Activated CD4-positive, alpha-beta T cell treated with anti-CD3 and anti-CD28 coated beads, Interleukin-2, amount 50 U/mL, for 1 hour (primary cell): ENCODE measurements at regions not wholly inside any gene's neighbourhood (a gene's known extent, or its start where the extent isn't known, plus 50 kb on each side); places are given as distances from the start of the nearest gene placed in this dataset.
"Not testable (repeated sequence)": the region's sequence is repeated elsewhere in the genome, so short reads cannot be mapped to it uniquely, and the experiment has no call there.

Experiments
- DNase-seq: peaks from one replicate; pipeline ENCODE4 v3.0.0-alpha.2; 2020

DNA sequence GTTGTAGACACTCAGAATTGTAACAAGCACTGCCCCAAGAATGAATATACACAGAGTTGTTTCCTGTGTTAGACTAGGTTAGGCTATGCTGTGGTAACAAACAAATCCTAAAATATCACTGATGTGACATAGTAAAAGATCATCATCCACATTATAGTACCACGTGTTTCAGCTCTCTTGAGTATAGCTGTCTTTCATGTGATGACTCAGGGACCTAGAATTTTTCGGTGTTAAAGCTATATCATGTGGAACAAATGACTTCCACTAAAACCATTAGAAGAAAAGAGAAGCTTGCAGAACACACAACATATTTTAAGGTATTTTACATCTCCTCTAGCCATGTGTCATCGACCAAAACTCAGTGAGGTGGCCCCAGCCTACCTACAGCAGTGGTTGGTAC lies 307.9 kb upstream of the RBMS3 start:
- no peak for DNase-seq

DNA sequence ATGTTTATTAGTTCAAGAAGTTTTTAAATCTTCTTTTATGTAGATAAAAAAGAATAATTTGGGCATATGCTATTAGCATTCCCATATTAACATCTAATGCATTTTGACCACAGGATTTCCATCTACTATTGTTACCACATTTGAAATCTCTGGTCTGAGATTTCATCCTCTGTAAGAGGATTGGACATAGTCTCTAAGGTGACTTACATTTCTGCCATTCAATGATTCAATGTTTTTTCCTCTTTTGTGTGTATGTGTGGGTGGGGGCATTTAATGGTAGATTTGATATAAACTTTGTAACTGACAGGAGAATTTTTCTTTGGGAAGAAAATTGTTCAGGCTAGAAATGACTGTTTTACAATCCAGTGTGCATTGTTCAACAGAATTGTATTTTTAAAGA lies 307.3 kb upstream of the RBMS3 start:
- DNase-seq = no peak

DNA sequence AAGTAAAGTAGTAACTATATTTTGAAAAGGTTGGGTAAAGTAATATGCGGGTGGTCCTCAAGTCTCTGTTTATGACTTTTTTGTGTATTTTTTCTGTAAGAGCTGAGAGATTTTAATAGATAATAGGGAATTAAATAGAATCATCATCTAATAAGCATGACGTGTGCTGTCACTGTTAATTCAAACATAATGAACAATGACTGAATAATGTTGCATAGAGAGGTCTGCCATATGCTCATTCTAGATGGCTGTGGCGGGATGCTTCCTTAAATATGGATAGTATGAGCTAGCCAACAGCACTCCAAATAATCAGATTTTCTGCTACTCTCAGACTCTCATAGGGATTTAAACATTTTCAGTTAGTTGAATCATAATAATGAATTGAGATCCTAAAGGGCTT lies 302.8 kb upstream of the RBMS3 start:
- no peak for DNase-seq

DNA sequence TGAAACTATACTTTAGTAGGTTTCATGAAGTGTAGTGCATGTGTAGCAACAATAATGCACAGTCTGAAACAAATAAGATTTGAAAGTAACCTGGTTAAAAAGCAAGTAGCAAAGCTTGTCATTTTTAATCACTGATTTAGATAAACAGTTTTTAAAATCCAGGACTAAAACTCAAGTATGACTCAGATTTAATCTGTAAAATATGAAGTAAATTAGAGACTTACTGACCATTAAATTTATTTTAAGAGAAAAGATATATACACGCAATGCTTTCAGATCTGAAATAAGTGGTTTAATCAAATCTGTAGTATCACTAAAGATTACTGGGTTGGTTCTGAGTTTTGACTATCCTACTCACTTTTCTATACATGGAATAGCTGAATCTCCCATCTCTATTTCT lies 300.7 kb upstream of the RBMS3 start:
- no peak for DNase-seq

DNA sequence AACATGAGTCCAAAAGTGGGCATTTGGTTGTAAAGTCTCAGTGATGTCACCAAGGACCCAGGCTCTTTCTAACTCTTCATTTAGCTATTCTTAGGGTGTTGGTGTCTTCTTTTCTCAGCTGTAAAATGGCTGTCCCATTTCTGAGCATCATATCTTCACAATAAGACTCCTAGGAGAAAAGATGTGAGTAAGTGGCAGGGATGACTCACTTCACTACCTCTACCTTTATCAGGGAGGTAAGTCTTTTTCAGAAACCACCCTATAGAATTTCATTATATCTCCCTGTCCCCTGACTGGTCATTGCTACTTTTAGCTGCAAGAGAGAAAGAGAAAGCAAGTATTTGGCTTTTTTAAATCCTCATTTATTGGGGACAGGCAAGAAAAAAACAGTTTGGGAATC lies 300.2 kb upstream of the RBMS3 start:
- no peak for DNase-seq

DNA sequence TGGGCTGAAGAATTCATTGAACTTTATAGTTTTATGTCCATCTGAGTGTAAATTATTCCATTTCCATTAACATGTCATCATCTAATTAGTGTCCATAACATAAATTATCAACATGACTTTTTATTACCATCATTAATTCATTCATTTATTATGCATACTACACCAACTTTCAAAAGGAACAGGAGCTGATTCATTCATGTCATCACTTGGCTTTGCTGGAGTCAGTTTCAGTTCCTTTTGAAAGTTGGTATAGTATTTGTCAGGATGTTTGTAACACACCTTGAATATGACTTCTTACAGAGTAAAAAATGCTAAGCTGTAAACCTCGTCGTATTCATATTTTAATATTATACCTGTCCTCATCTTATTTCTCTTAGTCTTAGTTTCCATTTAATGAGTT lies 298.0 kb upstream of the RBMS3 start:
- DNase-seq = no peak

DNA sequence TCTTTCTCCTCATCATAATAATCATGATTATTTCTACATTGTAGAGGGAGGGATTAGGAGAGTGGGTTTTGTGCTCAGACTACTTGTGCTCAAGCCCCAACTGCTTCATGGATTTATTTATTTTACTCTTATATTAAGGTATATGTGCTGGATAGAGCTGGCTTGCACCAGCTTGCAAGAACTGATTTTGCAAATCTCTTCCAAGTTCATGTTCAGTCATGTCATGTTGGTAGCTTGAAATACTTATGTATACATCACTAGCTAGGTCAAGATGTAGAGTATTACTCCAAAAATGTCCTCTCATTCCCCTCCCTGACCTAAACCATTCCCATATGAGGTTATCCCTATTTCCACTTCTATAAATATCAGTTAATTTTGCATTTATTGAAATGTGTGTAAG lies 293.9 kb upstream of the RBMS3 start:
- no peak for DNase-seq

DNA sequence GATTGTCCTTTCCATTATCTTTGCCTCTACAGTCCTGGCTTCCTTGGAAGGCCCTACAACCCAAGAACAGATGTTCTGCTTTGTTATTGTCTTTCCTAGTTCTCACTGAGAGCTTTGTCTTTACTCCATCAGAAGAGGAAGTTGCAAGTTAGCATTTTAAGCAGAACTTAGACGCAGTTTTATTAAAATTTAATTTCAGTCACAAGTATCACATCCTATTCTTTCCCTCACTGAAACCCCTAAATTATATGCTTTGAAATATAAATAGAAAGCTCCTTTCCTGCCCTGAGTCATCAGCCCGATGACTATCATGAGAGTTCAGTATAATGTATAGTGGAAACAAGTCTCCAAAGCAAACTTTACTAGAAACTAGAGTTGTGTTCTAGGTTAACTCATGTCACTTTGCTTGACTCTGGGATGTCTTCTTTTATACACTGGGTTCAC lies 291.2 kb upstream of the RBMS3 start:
- DNase-seq = no peak

DNA sequence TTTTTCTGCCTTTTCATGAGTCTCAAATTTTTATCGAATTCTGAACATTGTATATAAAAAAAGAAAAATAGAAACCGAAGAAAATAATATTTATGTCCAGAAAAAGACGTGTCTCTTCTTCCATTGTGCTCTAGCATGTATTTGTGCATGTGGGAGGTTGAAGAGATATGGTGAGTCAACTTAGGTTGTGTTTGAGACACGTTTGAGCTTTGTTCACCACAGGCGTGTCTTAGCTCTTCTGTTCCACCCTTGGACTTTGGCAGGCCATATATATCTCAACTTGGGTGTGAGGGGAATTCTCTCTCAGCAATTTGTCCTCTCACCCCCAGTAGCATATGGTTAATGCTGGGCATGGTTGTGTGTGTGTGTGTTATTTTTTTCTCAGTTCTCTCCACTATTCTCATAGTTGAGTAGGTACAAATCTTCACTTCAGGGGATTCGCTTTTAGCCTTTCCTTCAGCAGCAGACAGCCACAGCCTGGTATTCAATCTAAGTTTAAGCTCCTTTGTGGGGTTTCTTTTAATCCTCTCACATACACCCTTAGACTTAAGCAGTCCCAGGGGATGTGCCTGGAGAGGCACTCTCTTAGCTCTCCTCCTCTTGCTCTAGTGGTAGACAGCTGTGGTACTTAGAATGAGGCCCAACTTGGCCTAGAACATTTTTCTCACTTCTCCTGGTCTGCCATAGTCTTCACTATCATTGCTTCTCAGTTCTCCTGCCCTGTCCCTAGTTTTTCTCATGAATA lies 286.5 kb upstream of the RBMS3 start:
- DNase-seq = no peak

DNA sequence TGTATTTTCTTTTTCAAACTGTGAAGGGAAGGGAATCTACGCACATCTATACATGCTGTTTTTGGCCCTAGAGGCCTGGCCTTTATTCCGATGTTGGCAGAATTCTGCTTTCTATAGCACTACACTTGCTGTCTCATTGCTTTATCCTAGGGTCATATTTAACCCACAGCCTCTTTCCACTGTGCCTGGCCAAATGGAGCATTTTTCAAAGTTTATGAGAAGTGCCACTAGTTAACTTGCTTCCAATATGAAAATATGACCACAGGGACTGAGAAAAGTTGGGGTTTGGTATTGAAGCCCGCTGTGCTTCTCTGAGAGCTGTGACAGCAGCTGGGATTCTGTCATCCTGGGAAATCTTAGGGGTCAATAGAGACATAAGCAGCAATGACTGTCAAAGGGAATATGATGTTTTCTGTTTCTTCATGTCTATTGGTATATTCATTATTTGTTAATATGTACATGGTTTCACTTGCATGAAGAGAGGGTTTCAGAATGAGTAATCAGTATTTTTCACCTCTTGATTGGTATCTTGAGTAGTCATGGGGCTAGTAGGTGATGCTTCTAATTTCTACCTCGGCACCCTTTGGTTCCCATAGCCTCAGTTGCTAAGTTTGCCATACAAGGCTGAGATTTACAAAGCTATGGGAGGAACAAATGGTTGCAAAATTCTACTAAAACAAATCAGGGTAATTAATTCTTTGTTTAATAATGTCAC lies 275.8 kb upstream of the RBMS3 start:
- DNase-seq = no peak

DNA sequence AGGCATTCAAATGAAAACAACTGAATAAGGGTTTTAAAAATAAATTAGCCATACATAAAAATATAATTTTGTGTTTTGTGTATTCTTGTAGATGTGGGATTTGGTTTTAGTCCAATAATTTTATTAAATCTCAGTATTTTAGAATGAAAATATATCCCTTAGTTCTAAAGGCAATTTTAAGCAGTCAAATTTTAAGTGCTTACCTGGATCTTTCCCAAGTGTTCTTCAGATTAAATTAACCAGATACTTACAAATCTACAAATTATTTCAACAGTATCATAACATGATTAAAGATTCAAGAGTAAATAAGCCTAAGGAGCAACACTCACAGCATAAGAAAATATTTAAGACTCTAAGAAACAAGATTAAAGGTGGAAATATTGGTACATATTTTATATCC lies 275.0 kb upstream of the RBMS3 start:
- no peak for DNase-seq

DNA sequence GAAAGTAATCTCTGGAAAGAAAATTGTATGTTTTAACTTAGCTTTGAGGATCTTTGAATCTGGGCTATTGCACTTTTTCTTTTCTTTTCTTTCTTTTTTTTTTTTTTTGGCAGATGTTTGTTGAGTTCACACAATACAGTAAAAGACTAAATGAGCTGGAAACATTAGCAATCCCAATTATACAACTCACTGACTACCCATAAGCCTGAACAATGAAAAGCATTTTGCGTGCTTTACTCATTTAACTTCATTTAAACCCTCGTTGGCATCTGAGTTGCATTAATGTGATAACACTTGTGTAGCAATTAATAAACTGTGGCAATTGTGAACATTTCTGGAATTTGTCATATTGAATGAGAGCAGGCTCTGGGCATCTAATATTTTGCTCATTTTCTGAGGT lies 269.4 kb upstream of the RBMS3 start:
- no peak for DNase-seq

DNA sequence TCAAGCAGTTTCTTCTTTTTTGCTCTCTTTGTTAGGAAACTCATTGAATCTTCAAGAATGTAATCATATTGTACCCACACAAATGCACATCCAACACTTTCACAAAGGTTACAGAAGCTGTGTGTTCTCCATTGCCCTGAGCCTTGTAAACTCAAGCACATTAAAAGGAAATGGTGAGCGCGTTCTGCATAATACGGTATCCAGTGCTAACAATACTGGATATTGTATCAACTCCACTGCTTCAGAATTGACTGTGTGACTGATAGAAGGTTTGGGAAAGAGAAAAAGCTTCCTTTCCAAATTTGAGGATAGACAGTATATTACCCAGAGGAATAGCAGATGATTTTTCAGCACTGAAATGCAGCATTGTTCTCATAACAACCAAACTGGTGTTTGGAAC lies 268.9 kb upstream of the RBMS3 start:
- DNase-seq = no peak

DNA sequence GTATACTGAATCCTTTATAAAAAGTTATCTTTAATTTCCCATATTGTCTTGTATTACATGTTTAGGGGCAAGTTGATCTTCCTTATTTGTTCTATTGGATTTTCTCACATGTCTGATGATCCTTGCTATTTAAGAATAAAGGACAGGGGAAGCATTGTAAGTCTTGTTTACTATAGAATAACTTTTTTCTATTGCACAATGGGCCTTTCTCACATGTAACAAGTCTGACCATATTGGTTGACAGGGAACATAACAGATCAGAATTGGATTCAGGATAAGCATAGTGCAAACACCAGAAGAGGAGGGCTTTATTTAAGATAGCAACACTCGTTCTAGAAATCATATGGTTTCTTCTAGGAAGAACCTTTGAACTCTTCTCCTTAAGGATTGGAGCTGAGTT lies 257.9 kb upstream of the RBMS3 start:
- DNase-seq = no peak

DNA sequence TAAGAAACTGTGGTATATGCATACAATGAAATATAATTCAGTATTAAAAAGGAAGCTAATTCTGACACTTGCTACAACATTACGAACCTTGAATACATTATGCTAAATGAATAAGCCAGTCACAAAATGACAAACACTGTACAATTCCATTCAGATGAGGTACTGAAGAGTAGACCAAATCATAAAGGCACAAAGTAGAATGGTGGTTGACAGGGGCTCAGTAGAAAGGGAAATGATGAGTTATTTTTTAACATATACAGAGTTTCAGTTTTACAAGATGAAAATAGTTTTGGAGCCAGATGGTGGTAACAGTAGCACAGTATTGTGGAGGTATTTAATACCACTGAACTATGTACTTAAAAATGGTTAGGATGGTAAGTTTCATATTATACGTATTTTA lies 254.6 kb upstream of the RBMS3 start:
- no peak for DNase-seq

DNA sequence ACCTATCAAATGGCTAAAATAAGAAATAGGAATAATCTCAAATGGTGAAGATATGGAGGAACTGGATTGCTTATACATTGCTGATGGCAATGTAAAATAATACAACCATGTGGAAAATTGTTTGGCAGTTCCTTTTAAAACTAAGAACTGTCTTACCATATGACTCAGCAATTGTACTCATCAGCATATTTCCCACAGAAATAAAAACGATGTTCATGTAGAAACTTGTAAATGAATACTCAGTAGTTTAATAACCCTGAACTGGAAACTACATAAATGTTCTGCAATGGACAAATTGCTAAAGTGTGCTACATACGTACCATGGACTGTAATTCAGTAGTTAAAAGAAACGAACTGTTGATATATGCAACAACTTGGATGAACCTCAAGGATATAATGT lies 253.9 kb upstream of the RBMS3 start:
- DNase-seq = no peak

DNA sequence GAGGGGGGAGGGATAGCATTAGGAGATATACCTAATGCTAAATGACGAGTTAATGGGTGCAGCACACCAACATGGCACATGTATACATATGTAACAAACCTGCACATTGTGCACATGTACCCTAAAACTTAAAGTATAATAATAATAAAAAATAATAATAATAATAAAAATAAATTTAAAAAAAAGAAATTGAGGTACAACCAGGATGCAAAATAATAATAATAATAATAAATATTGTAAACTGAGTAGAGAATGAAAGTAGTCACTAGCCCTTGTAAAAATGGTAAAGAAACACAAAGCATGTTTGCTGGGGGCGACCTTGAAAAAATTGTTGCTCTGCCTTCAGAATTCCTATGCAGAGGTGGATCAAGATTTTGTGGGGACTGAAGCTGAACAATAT lies 249.7 kb upstream of the RBMS3 start:
- not testable (repeated sequence) for DNase-seq

DNA sequence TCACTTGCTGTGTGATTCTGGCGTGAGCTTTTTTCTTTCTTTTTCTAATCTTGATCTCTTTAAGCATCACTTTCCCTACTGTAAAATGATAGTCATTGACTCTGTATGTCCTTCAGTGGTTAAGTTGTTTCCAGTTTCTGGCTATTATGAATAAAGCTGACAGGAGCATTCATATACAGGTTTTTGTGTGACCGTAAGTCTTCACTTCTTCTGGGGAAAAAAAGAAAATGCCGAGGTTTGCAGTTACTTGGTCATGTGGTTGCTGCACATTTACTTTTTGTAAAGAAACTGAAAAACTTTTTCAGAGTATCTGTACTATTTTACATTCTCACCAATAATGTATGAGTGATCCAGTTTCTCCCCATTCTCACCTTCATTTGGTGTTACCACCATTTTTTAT lies 247.4 kb upstream of the RBMS3 start:
- no peak for DNase-seq

DNA sequence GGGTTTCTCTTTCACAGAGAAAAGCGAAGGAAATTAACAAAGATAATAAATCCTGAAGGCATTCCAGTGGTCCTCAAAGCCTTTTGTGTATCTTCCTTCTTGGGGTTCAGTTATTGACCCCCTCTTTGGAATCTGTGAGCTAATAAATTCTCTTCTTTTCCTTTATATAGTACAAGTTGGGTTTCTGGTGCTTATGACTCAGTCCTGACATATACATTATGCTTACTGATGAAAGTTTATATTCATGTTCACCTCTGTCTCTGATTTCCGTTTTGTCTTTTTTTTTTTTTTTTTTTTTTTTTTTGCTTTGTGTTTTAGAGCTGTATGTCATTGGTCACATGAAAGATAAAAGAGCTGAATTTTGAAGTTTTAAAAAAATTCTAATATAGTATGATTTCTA lies 230.7 kb upstream of the RBMS3 start:
- DNase-seq = no peak

DNA sequence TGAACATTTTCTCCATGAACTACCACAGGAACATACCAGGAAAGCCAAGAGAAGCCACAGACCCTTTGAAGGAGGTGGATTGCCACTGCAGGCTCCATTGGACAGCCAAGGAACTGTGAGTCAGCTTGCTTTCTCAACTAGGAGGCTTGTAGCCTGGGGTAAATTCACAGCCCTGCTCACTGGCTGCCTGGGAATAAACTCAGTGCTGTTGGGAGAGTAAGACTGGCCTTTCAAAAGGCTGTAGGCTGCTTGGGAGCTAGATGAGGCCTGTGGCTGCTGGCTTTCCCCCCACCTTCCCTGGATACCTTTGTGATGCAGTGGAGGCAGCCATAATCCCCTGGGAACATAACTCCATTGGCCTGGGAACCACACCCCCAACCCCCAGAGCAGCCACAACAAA lies 223.5 kb upstream of the RBMS3 start:
- no peak for DNase-seq

DNA sequence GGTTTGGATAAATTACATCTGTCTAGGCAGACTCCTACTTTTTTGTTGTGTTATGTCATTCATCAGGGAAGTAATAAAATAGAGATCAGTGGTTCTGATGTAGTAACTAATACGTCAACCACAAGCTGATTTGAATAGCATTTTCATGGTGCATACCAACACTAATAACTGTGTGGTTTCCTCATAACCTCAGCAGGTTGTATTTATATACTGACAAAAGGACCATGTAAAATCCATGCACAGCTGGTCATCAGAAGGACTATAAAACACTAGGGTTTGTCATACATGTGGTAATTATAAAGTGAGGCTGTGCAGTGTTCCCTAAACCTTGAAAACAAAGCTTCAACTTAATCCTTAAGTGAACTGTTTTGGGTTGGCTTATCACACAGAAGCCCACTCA lies 216.8 kb upstream of the RBMS3 start:
- DNase-seq = no peak

DNA sequence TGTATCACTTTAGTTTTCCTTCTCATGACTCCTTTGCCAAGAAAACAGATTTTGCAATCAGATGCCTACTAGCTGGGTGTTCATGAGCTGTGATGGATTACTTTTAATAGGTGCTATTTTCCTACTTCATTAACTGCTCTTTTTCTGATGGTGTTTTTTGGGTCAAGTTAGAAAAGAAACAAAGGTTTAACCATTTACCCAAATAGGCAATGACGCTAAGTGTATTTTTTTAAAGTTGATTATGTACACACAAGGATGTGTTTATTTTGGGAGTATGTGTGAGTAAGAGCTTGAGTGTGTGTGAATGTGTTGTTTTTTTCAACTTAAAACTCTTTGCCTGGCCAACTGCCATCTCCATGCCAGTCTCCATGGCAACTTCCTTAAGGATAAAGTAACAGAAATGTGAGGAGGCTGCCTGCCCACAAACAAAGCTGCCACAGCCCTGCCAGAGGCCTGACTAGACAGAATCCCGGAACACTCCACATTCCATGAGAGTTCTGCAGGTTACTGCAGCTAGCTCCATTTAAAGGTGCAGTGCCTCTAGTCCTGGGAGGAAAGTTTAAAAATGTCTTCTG lies 215.6 kb upstream of the RBMS3 start:
- no peak for DNase-seq

DNA sequence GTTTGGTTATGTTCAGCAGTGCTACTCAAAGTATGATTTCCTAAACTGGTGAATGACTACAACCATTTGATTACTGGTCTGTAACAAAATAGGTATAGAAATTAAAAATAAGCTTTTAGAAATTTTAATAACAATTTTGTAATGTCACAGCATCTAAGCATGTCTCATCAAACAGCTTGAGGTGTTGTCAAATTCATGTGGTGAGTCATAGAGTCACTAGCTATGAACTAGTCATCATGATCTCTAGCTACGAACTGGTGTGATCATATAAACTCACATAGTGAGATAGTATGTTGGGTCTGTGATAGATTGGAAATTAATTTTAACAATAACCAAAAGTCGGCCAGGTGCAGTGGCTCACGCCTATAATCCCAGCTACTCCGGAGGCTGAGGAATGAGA lies 213.9 kb upstream of the RBMS3 start:
- no peak for DNase-seq

DNA sequence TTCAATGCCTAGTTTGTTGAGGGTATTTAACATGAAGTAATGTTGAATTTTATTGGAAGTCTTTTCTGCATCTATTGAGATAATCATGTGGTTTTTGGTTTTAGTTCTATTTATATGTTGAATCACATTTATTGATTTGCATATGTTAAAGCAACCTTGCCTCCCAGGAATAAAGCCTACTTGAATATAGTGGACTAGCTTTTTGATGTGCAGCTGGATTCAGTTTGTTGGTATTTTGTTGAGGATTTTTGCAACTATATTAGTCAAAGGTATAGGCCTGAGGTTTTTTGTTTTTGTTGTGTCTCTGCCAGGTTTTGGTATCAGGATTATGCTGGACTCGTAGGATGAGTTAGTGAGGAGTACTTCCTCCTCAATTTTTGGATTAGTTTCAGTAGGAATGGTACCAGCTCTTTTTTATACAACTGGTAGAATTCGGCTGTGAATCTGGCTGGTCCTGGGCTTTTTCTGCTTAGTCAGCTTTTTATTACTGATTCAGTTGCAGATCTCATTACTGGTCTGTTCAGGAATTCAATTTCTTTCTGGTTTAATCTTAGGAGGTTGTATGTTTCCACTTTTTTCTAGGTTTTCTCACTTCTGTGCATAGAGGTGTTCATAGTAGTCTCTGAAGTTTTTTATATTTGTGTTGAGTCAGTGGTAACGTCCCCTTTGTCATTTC lies 209.8 kb upstream of the RBMS3 start:
- no peak for DNase-seq
